ENCODE measurements at regions not wholly inside any gene's neighbourhood (a gene's known extent, or its start where the extent isn't known, plus 50 kb on each side); places are given as distances from the start of the nearest gene placed in this dataset.
"Not testable (repeated sequence)": the region's sequence is repeated elsewhere in the genome, so short reads cannot be mapped to it uniquely, and the experiment has no call there.

GRCh38 chr11:89585046-89585445, 93.9 kb upstream of the NOX4 start:
- H3K36me3 ChIP-seq (ENCODE audit: control insufficient read depth, insufficient read depth, low read length); DNase-seq; H3K27me3 ChIP-seq (ENCODE audit: control insufficient read depth, insufficient read depth, low read length); H3K27ac ChIP-seq (ENCODE audit: low read length); H3K4me3 ChIP-seq (ENCODE audit: low read length); H3K4me1 ChIP-seq (ENCODE audit: control insufficient read depth, insufficient read depth, low read length); H3K9me3 ChIP-seq (ENCODE audit: control insufficient read depth, low read depth, low read length): not testable (repeated sequence)
- WGBS (ENCODE audit: insufficient coverage, low lambda C conversion rate), result no CpG with 5 or more reads among the region's 3 CpGs

DNA sequence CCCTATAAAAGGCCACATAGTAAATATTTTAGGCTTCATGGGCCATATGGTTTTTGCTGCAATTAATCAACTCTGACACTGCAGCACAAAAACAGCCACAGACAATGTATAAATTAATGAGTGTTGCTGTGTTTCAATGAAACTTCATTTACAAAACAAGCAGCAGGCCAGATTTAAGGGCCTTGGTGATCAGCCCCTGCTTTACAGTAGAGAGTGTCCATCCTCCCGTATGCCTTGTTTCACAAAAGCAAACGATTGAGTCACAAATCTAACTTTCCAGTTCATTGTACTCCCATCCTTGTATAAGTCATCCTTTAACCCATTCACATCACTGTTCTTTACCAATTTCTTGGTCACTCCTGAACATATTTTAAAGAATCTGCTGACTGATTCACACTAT, 94.3 kb upstream of the NOX4 start:
- H3K4me3 ChIP-seq (ENCODE audit: low read length); DNase-seq; H3K9me3 ChIP-seq (ENCODE audit: control insufficient read depth, low read depth, low read length); H3K27me3 ChIP-seq (ENCODE audit: control insufficient read depth, insufficient read depth, low read length); H3K36me3 ChIP-seq (ENCODE audit: control insufficient read depth, insufficient read depth, low read length); H3K4me1 ChIP-seq (ENCODE audit: control insufficient read depth, insufficient read depth, low read length); H3K27ac ChIP-seq (ENCODE audit: low read length): not testable (repeated sequence)
- 50% methylated on average over 1 of the region's 2 CpGs for WGBS (ENCODE audit: insufficient coverage, low lambda C conversion rate)

DNA sequence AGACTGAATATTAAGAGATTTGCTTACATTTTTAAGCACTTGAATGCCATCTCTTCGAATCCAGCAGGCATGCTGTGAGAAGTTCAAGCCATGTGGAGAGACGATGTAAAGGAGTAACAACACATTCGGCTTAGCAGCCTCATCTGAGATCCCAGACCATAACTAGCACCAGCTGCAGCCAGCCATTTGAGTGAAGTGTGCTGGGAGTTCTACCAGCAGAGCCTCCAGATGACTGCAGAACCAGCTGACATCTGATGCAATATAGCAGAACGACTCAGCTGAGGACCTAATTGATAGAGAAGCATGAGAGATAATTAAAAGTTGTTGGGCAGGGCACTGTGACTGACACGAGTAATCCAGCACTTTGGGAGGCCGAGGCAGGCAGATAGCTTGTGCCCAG, 98.2 kb upstream of the NOX4 start:
- H3K9me3 ChIP-seq (ENCODE audit: control insufficient read depth, low read depth, low read length); H3K36me3 ChIP-seq (ENCODE audit: control insufficient read depth, insufficient read depth, low read length); H3K4me3 ChIP-seq (ENCODE audit: low read length); H3K27me3 ChIP-seq (ENCODE audit: control insufficient read depth, insufficient read depth, low read length); DNase-seq; H3K27ac ChIP-seq (ENCODE audit: low read length); H3K4me1 ChIP-seq (ENCODE audit: control insufficient read depth, insufficient read depth, low read length): not testable (repeated sequence)
- no CpG with 5 or more reads among the region's 6 CpGs for WGBS (ENCODE audit: insufficient coverage, low lambda C conversion rate)

DNA sequence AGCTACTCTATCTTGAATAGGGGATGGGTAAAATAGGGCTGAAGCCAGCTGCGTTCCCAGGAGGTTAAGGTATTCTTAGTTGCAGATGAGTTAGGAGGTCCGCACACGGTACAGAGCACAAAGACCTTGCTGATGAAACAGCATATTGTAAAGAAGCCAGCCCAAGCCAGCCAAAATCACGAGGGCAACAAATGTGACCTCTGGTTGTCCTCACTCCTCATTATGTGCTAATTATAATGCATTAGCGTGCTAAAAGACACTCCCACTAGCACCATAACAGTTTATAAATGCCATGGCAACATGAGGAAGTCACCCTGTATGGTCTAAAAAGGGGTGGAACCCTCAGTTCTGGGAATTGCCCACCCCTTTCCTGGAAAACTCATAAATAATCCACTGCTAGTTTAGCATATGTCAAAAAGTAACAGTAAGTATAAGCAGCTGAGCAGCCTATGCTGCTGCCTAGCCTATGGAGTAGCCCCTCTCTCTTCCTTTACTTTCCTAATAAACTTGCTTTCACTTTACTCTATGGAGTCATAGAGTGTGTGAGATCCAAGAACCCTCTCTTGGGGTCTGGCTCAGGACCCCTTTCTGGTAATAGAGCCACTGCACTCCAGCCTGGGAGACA, 98.9 kb upstream of the NOX4 start:
- not testable (repeated sequence) for DNase-seq; H3K27ac ChIP-seq (ENCODE audit: low read length)

DNA sequence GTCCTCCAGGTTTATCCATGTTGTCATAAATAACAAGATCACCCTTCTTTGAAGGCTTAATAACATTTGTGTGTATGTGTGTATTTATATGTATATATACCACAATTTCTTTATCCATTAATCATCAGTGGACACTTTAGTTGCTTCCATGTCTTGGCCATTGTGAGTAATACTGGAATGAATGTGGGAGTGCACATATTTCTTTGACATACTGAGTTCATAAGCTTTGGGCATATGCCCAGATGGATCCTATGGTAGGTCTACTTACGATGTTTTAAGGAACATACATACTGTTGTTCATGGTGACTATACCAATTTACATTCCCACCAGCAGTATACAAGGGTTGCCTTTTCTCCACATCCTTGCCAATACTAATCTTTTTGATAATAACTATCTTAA, 108.8 kb upstream of the TRIM77 start:
- H3K4me1 ChIP-seq (ENCODE audit: control insufficient read depth, insufficient read depth, low read length); H3K36me3 ChIP-seq (ENCODE audit: control insufficient read depth, insufficient read depth, low read length); H3K27ac ChIP-seq (ENCODE audit: low read length); H3K27me3 ChIP-seq (ENCODE audit: control insufficient read depth, insufficient read depth, low read length); DNase-seq; H3K9me3 ChIP-seq (ENCODE audit: control insufficient read depth, low read depth, low read length); H3K4me3 ChIP-seq (ENCODE audit: low read length): not testable (repeated sequence)
- no CpG with 5 or more reads among the region's 1 CpG for WGBS (ENCODE audit: insufficient coverage, low lambda C conversion rate)

More for the DNA sequence above, 98.9 kb upstream of the NOX4 start:
- WGBS (ENCODE audit: insufficient coverage, low lambda C conversion rate), result no CpG with 5 or more reads among the region's 5 CpGs
- H3K9me3 ChIP-seq (ENCODE audit: control insufficient read depth, low read depth, low read length); H3K36me3 ChIP-seq (ENCODE audit: control insufficient read depth, insufficient read depth, low read length); H3K4me1 ChIP-seq (ENCODE audit: control insufficient read depth, insufficient read depth, low read length); H3K4me3 ChIP-seq (ENCODE audit: low read length); H3K27me3 ChIP-seq (ENCODE audit: control insufficient read depth, insufficient read depth, low read length): not testable (repeated sequence)

DNA sequence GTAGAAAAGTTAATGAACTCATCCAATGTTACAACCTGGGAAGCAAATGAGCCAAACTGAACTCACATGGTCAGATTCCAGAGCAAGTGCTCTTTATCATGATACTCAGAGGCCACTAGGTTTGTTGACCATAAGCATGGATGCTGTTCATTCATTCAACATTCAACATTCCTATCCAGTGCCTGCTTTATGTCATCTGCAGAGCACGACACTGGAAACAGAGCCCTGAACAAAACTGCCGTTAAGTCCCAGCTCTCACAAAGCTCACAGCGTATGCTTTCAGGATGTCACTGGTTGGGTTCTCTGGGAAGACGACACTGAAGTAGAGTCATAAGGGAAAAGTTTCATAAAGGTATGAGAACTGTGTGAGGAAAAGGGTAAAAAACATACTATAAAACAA, 105.8 kb upstream of the TRIM77 start:
- H3K27me3 ChIP-seq (ENCODE audit: control insufficient read depth, insufficient read depth, low read length), result no peaks in the 10 kb centered on the region
- DNase-seq, result no peak
- peaks cover 9% of the 10 kb centered on the region for H3K4me1 ChIP-seq (ENCODE audit: control insufficient read depth, insufficient read depth, low read length)
- WGBS (ENCODE audit: insufficient coverage, low lambda C conversion rate), result 78% methylated on average over 3 of the region's 4 CpGs
- H3K9me3 ChIP-seq (ENCODE audit: control insufficient read depth, low read depth, low read length), result no peaks in the 10 kb centered on the region
- H3K36me3 ChIP-seq (ENCODE audit: control insufficient read depth, insufficient read depth, low read length), result no peaks in the 10 kb centered on the region
- H3K27ac ChIP-seq (ENCODE audit: low read length), result no peak overlapping the region
- no peak overlapping the region for H3K4me3 ChIP-seq (ENCODE audit: low read length)

- H3K27ac ChIP-seq (ENCODE audit: low read length), result peak overlapping the region; percentile 62
- DNase-seq, result peak; percentile 73 to 90
- H3K9me3 ChIP-seq (ENCODE audit: control insufficient read depth, low read depth, low read length); H3K36me3 ChIP-seq (ENCODE audit: control insufficient read depth, insufficient read depth, low read length); H3K4me3 ChIP-seq (ENCODE audit: low read length); H3K27me3 ChIP-seq (ENCODE audit: control insufficient read depth, insufficient read depth, low read length); H3K4me1 ChIP-seq (ENCODE audit: control insufficient read depth, insufficient read depth, low read length): not testable (repeated sequence)
- WGBS (ENCODE audit: insufficient coverage, low lambda C conversion rate), result 20% methylated on average over 1 of the region's 2 CpGs
Observed at GRCh38 chr11:89606845-89607244, 103.3 kb upstream of the TRIM77 start.

- WGBS (ENCODE audit: insufficient coverage, low lambda C conversion rate), result no CpG with 5 or more reads among the region's 7 CpGs
- H3K4me3 ChIP-seq (ENCODE audit: low read length); H3K36me3 ChIP-seq (ENCODE audit: control insufficient read depth, insufficient read depth, low read length); DNase-seq; H3K27me3 ChIP-seq (ENCODE audit: control insufficient read depth, insufficient read depth, low read length); H3K4me1 ChIP-seq (ENCODE audit: control insufficient read depth, insufficient read depth, low read length); H3K9me3 ChIP-seq (ENCODE audit: control insufficient read depth, low read depth, low read length): not testable (repeated sequence)
- H3K27ac ChIP-seq (ENCODE audit: low read length), result peak overlapping the region; percentile 59
Observed at GRCh38 chr11:89607497-89607896, 102.6 kb upstream of the TRIM77 start.

DNA sequence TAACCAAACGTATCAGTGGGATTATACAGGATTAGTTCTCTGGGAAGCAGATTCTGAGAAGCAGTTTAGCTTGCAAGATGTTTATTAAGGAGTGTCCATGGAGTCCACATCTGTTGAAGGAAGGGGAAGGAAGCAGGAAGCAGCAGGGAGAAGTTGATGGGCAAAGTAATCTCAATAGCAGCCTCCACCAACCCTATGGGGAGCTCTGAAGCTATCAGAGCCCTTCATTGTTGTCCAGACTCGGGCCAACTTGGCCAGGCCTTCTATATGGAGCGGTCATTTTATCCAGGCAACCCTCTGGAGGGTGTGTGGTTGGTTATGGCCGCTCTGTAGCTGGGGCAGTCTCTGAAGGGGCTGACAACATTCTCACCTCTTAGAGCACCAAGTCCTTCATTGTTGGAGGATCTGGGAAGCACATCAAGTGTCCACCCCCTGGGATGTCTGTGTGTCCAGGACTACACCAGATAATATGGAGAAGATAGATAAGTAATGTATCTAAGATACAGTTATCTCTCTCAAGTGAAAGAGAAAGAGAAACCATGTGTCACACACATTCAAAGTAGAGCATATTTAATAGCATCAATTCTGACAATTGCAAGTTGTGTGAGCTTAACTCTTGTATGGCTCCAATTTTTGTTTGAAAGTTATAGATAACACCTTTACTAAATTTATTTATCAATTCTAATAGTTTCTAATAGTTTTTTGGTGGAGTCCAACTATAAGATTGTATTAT, 101.7 kb upstream of the TRIM77 start:
- H3K27ac ChIP-seq (ENCODE audit: low read length), result no peak overlapping the region
- WGBS (ENCODE audit: insufficient coverage, low lambda C conversion rate), result no CpG with 5 or more reads among the region's 4 CpGs

DNA sequence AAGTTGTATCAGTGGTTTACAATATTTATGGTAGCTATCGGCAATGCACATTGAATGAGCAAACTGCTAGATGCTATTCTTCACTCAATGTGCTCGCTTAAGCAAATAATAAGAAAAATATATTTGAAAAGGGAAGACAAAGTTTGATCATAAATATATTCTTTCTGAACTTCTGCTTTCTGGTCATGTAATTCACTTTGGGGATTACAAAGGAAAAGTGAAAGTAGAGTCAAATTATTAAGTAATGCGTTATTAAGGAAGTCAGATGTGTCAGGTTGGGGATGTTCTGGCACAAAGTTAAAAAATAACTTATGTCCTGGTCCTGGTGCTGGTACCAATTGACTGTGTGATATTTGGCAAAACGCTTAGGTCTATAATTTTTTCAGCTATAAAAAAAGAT, 98.0 kb upstream of the TRIM77 start:
- no peak for DNase-seq
- WGBS (ENCODE audit: insufficient coverage, low lambda C conversion rate), result 92% methylated on average over 2 of the region's 4 CpGs

More for the DNA sequence above, 101.7 kb upstream of the TRIM77 start:
- Histone ChIP-seq H3K4me3 (ENCODE audit: low read length) (no peak overlapping the region), H3K27me3 (ENCODE audit: control insufficient read depth, insufficient read depth, low read length) (no peaks in the 10 kb centered on the region), H3K9me3 (ENCODE audit: control insufficient read depth, low read depth, low read length) (peaks cover 2% of the 10 kb centered on the region), H3K4me1 (ENCODE audit: control insufficient read depth, insufficient read depth, low read length) (peaks cover 9% of the 10 kb centered on the region), H3K36me3 (ENCODE audit: control insufficient read depth, insufficient read depth, low read length) (no peaks in the 10 kb centered on the region)
- DNase-seq, result no peak

GRCh38 chr11:89613911-89614310, 96.2 kb upstream of the TRIM77 start:
- H3K27me3 ChIP-seq (ENCODE audit: control insufficient read depth, insufficient read depth, low read length), result no peaks in the 10 kb centered on the region
- peaks cover 2% of the 10 kb centered on the region for H3K9me3 ChIP-seq (ENCODE audit: control insufficient read depth, low read depth, low read length)
- peak overlapping the region; percentile 41 for H3K27ac ChIP-seq (ENCODE audit: low read length)
- DNase-seq, result peak; percentile 74 to 77
- whole genome bisulfite sequencing (ENCODE audit: insufficient coverage, low lambda C conversion rate), result 40% methylated on average over 1 of the region's 3 CpGs
- H3K36me3 ChIP-seq (ENCODE audit: control insufficient read depth, insufficient read depth, low read length), result no peaks in the 10 kb centered on the region
- H3K4me1 ChIP-seq (ENCODE audit: control insufficient read depth, insufficient read depth, low read length), result no peaks in the 10 kb centered on the region
- no peak overlapping the region for H3K4me3 ChIP-seq (ENCODE audit: low read length)

More for the DNA sequence above, 98.0 kb upstream of the TRIM77 start:
- Histone ChIP-seq H3K27me3 (ENCODE audit: control insufficient read depth, insufficient read depth, low read length) (no peaks in the 10 kb centered on the region), H3K9me3 (ENCODE audit: control insufficient read depth, low read depth, low read length) (peaks cover 2% of the 10 kb centered on the region), H3K27ac (ENCODE audit: low read length) (no peak overlapping the region), H3K4me3 (ENCODE audit: low read length) (no peak overlapping the region), H3K36me3 (ENCODE audit: control insufficient read depth, insufficient read depth, low read length) (no peaks in the 10 kb centered on the region), H3K4me1 (ENCODE audit: control insufficient read depth, insufficient read depth, low read length) (peaks cover 5% of the 10 kb centered on the region)
